DND-41 (cell line): ENCODE measurements at regions not wholly inside any gene's neighbourhood (a gene's known extent, or its start where the extent isn't known, plus 50 kb on each side); places are given as distances from the start of the nearest gene placed in this dataset.
A peak's percentile ranks its signal among the peaks of the same experiment; 100 is the strongest.

ENCODE experiments used
- CTCF ChIP-seq: IDR thresholded peaks from 2 replicates; pipeline ENCODE4 v1.5.1; 2012; ENCODE audit warnings: borderline replicate concordance, low read length, moderate library complexity, mild to moderate bottlenecking; ENCODE audit not compliant: poor library complexity, severe bottlenecking; ENCODE audit errors: extremely low read depth
- EZH2 ChIP-seq: IDR thresholded peaks from 3 replicates; pipeline ENCODE4 v1.6.1; 2012; ENCODE audit warnings: borderline replicate concordance, low read depth, mild to moderate bottlenecking, moderate library complexity, low read length, inconsistent platforms; ENCODE audit not compliant: severe bottlenecking

GRCh38 chr11:30128269-30128932, 102.4 kb upstream of the FSHB start:
- TF ChIP-seq CTCF (peak; percentile 59), EZH2 (no peak)
